GM12878 (cell line): ENCODE measurements at regions not wholly inside any gene's neighbourhood (a gene's known extent, or its start where the extent isn't known, plus 50 kb on each side); places are given as distances from the start of the nearest gene placed in this dataset.

ENCODE experiments used
- ATAC-seq: fragments of 200-7000 bp; cut with Tn5 transposase; 3 replicates; pipeline ENCODE4 v1.9.1; 2020; ENCODE audit warnings: mild to moderate bottlenecking, moderate library complexity
- BruUV-seq: library from RNA; stranded (reverse); fragments of 400-500 nt; replicated peaks from 2 replicates; lab custom pipeline; 2021; lab: Mats Ljungman, UMichigan
- CTCF ChIA-PET: fragments of 300-600 bp; sonication (Branson Sonifier 250); formaldehyde crosslinking; extraction: SDS; loops from one replicate; lab custom pipeline; 2021; ENCODE audit warnings: inconsistent platforms; lab: Yijun Ruan, JAX
- POLR2A ChIA-PET: fragments of 350-600 bp; formaldehyde crosslinking; extraction: SDS; loops from one replicate; lab custom pipeline; 2021; ENCODE audit warnings: inconsistent platforms; lab: Charles Lee
- RAD21 ChIA-PET: fragments of 300-600 bp; sonication (Branson Sonifier 250); formaldehyde crosslinking; loops from one replicate; lab custom pipeline; 2023; ENCODE audit warnings: antibody characterized with exemption; ENCODE audit not compliant: unreplicated experiment; lab: Charles Lee
- SMC1A ChIA-PET: fragments of 300-600 bp; sonication (Branson Sonifier 250); formaldehyde crosslinking; loops from one replicate; lab custom pipeline; 2023; ENCODE audit not compliant: unreplicated experiment, uncharacterized antibody; lab: Charles Lee
- DNase-seq: peaks from one replicate; pipeline ENCODE4 v3.0.0-alpha.2; 2011; ENCODE audit warnings: low read depth, low spot score
- FAIRE-seq: peaks from 3 replicates; lab custom pipeline; 2011; peaks lifted over from hg19 to GRCh38; lab: Jason Lieb, UNC
- H2AFZ ChIP-seq: 2 replicates; pipeline ENCODE4 v1.6.0; 2011; ENCODE audit warnings: low read depth, low read length, control low read depth; ENCODE audit not compliant: control insufficient read depth
- H3K27ac ChIP-seq: 2 replicates; pipeline ENCODE4 v1.5.1; 2011; ENCODE audit warnings: control low read depth; ENCODE audit not compliant: control insufficient read depth, insufficient read depth
- H3K27me3 ChIP-seq, 2 experiments: replicated peaks in 1 of 2; 2 replicates each; pipeline versions ENCODE4 v1.6.0 to v1.6.1; 2011; ENCODE audit warnings: low read length in 1 of 2; ENCODE audit not compliant: control insufficient read depth in 2 of 2, insufficient read depth in 2 of 2
- H3K36me3 ChIP-seq, 2 experiments: 2 replicates each; pipeline ENCODE4 v1.5.1; 2011; ENCODE audit warnings: low read length in 1 of 2; ENCODE audit not compliant: control insufficient read depth in 2 of 2, insufficient read depth in 2 of 2
- H3K4me1 ChIP-seq: 2 replicates; pipeline ENCODE4 v1.6.1; 2011; ENCODE audit warnings: mild to moderate bottlenecking, low read length, moderate library complexity, mixed read lengths; ENCODE audit not compliant: control insufficient read depth, insufficient read depth
- H3K4me2 ChIP-seq: 2 replicates; pipeline ENCODE4 v1.6.0; 2011; ENCODE audit warnings: control low read depth; ENCODE audit not compliant: control insufficient read depth, insufficient read depth
- H3K4me3 ChIP-seq: fragments of 200-600 bp; sonication (generic); 2 replicates; pipeline ENCODE4 v1.5.1; 2016
- H3K79me2 ChIP-seq: 2 replicates; pipeline ENCODE4 v1.6.0; 2011; ENCODE audit warnings: low read length; ENCODE audit not compliant: control insufficient read depth, insufficient read depth
- H3K9ac ChIP-seq: 2 replicates; pipeline ENCODE4 v1.8.0; 2011; ENCODE audit warnings: low read length, control low read depth, mixed read lengths; ENCODE audit not compliant: control insufficient read depth, insufficient read depth
- H3K9me3 ChIP-seq: replicated peaks from 3 replicates; pipeline ENCODE4 v1.5.1; 2011; ENCODE audit warnings: mild to moderate bottlenecking, low read length; ENCODE audit not compliant: control insufficient read depth, insufficient read depth
- H4K20me1 ChIP-seq: 2 replicates; pipeline ENCODE4 v1.6.0; 2011; ENCODE audit not compliant: control insufficient read depth, insufficient read depth
- E2F4 ChIP-seq: IDR thresholded peaks from 2 replicates; pipeline ENCODE4 v1.6.1; 2012; ENCODE audit warnings: low read depth, low read length, improper control_type of control experiment
- IRF3 ChIP-seq: fragments of 450-650 bp; IDR thresholded peaks from 2 replicates; pipeline ENCODE4 v1.6.1; 2014; ENCODE audit warnings: mild to moderate bottlenecking
- PAX5 ChIP-seq: IDR thresholded peaks from 2 replicates; pipeline ENCODE4 v1.6.1; 2011; ENCODE audit warnings: low read depth, low read length, borderline replicate concordance
- TARDBP ChIP-seq: IDR thresholded peaks from 2 replicates; pipeline ENCODE4 v1.6.1; 2016; ENCODE audit warnings: borderline replicate concordance
- WGBS: methylation state at CpG from one replicate; pipeline ENCODE4 v1.1.6; 2016; ENCODE audit warnings: low lambda C conversion rate; ENCODE audit not compliant: insufficient replicate concordance, insufficient coverage; ENCODE audit errors: missing lambda C conversion rate; 5-methylcytosine and 5-hydroxymethylcytosine counted together
- in situ Hi-C: fragments of 300-500 bp; cut with MboI; formaldehyde crosslinking; loops from 9 replicates; pipeline ENCODE4 v1.14.3; 2018; ENCODE audit warnings: mixed read lengths
- intact Hi-C: fragments of 100-400 bp; cut with micrococcal nuclease; formaldehyde crosslinking; loops from one replicate; pipeline ENCODE4 v1.14.2; 2022; ENCODE audit not compliant: unreplicated experiment
- TF ChIP-seq, protein P1 (sequence below): IDR thresholded peaks from 2 replicates; pipeline ENCODE4 v1.6.1; 2011; ENCODE audit warnings: mild to moderate bottlenecking, low read depth, low read length, moderate library complexity; ENCODE audit not compliant: insufficient replicate concordance

DNA sequence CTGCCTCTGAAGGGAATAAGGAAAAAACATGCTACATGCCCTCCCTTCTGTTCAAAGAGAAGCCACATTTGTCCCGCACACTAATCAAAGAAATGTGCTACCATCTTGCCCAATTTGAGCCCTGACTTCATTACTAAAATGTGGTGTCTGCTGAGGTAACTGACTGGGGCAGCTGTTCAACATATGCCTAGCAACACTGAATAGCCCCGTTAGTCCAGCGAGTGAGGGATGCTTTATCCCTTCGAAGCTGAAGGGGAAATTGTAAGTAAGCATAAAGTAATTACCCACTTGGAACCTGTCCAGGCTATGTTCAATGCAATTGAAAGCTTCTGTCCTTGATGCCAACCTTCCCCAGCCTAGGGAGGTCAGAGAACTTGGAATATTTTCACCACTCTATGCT lies 310.6 kb downstream of the SEC16B start:
- H3K4me3 ChIP-seq: no peak overlapping the region
- ChIA-PET CTCF (no interaction called here), POLR2A (no interaction called here), SMC1A (interaction anchor here (1.2 to 1.3 kb wide), 2 partner anchors 14 to 41 kb away, joined by 3 read pairs; no protein-coding TSS in a partner anchor)
- ATAC-seq (no peak), FAIRE-seq (no peak), DNase-seq (no peak)
- no peaks in the 10 kb centered on the region for H3K36me3 ChIP-seq
- H3K4me1 ChIP-seq: no peaks in the 10 kb centered on the region
- H3K79me2 ChIP-seq: no peaks in the 10 kb centered on the region
- intact Hi-C loops: no loop called here
- no peak overlapping the region for H3K27ac ChIP-seq
- no peaks in the 10 kb centered on the region for H3K27me3 ChIP-seq
- no peak overlapping the region for H3K4me2 ChIP-seq
- no peaks in the 10 kb centered on the region for H3K9me3 ChIP-seq
- in situ Hi-C loops: no loop called here
- no peaks in the 10 kb centered on the region for H4K20me1 ChIP-seq
- 42% methylated on average over 4 of the region's 4 CpGs for WGBS
- no peak for TF ChIP-seq TARDBP
- TF ChIP-seq, protein P1, sequence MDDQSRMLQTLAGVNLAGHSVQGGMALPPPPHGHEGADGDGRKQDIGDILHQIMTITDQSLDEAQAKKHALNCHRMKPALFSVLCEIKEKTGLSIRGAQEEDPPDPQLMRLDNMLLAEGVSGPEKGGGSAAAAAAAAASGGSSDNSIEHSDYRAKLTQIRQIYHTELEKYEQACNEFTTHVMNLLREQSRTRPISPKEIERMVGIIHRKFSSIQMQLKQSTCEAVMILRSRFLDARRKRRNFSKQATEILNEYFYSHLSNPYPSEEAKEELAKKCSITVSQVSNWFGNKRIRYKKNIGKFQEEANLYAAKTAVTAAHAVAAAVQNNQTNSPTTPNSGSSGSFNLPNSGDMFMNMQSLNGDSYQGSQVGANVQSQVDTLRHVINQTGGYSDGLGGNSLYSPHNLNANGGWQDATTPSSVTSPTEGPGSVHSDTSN: no peak
- no peak for TF ChIP-seq IRF3
- TF ChIP-seq E2F4: no peak
- no peak for TF ChIP-seq PAX5
- TF ChIP-seq, all 136 proteins: peak for 0
- Histone ChIP-seq H3K9ac (no peak overlapping the region), H2AFZ (no peak overlapping the region)
- RAD21 ChIA-PET: no interaction called here
- BruUV-seq: no TSS peak
